Osteocyte (in vitro differentiated cells): ENCODE measurements at regions not wholly inside any gene's neighbourhood (a gene's known extent, or its start where the extent isn't known, plus 50 kb on each side); places are given as distances from the start of the nearest gene placed in this dataset.

Experiments
- DNase-seq: peaks from one replicate; pipeline ENCODE4 v3.0.0; 2021; ENCODE audit warnings: mixed read lengths; ENCODE audit not compliant: unreplicated experiment; ENCODE audit errors: extremely low spot score
- H3K27ac Mint-ChIP-seq: one replicate; pipeline ENCODE4 v1.8.0; 2021; ENCODE audit warnings: mild to moderate bottlenecking, mixed read lengths; ENCODE audit not compliant: unreplicated experiment
- H3K27me3 Mint-ChIP-seq: one replicate; pipeline ENCODE4 v1.8.0; 2021; ENCODE audit warnings: mixed read lengths; ENCODE audit not compliant: unreplicated experiment
- H3K36me3 Mint-ChIP-seq: one replicate; pipeline ENCODE4 v1.8.0; 2021; ENCODE audit warnings: mixed read lengths; ENCODE audit not compliant: unreplicated experiment
- H3K4me1 Mint-ChIP-seq: one replicate; pipeline ENCODE4 v1.8.0; 2021; ENCODE audit warnings: mixed read lengths; ENCODE audit not compliant: unreplicated experiment
- H3K4me3 Mint-ChIP-seq: one replicate; pipeline ENCODE4 v1.8.0; 2021; ENCODE audit warnings: mild to moderate bottlenecking, moderate library complexity, mixed read lengths; ENCODE audit not compliant: unreplicated experiment
- H3K9me3 Mint-ChIP-seq: one replicate; pipeline ENCODE4 v1.8.0; 2021; ENCODE audit warnings: mixed read lengths; ENCODE audit not compliant: unreplicated experiment
- TF ChIP-seq, protein P1 (sequence below): fragments of 200-600 bp; sonication (generic); IDR thresholded peaks from 2 replicates; pipeline ENCODE4 v1.5.0; 2021; ENCODE audit warnings: antibody characterized with exemption, mild to moderate bottlenecking, moderate library complexity

DNA sequence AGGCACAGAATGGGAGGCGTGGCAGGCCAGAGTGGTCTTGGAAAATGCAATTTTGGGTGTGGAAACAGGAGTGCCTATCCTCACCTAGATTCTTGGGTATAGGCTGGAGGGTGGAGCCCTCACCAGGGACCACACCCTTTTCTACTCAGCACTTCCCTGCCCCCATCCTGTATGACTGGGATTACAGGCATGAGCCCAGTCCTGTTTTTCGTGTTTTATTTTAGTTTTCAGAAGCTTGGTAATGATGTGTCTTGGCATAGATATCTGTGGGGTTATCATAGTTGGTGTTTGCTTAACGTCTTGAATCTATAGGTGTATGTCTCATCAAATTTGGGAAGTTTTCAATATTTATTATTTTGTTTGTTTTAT, 248.7 kb upstream of the CBLB start:
- Mint-ChIP-seq H3K9me3 (no peaks in the 10 kb centered on the region), H3K27me3 (no peaks in the 10 kb centered on the region)

GRCh38 chr3:106119614-106120082, 250.8 kb upstream of the CBLB start:
- TF ChIP-seq, protein P1, sequence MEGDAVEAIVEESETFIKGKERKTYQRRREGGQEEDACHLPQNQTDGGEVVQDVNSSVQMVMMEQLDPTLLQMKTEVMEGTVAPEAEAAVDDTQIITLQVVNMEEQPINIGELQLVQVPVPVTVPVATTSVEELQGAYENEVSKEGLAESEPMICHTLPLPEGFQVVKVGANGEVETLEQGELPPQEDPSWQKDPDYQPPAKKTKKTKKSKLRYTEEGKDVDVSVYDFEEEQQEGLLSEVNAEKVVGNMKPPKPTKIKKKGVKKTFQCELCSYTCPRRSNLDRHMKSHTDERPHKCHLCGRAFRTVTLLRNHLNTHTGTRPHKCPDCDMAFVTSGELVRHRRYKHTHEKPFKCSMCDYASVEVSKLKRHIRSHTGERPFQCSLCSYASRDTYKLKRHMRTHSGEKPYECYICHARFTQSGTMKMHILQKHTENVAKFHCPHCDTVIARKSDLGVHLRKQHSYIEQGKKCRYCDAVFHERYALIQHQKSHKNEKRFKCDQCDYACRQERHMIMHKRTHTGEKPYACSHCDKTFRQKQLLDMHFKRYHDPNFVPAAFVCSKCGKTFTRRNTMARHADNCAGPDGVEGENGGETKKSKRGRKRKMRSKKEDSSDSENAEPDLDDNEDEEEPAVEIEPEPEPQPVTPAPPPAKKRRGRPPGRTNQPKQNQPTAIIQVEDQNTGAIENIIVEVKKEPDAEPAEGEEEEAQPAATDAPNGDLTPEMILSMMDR, result no peak
- no peak for DNase-seq
- Mint-ChIP-seq H3K27ac (peak overlapping the region; percentile 14), H3K27me3 (no peaks in the 10 kb centered on the region), H3K4me1 (peaks cover 14% of the 10 kb centered on the region), H3K9me3 (no peaks in the 10 kb centered on the region), H3K36me3 (no peaks in the 10 kb centered on the region), H3K4me3 (no peak overlapping the region)

More for the DNA sequence above, 248.7 kb upstream of the CBLB start:
- H3K36me3 Mint-ChIP-seq, result no peaks in the 10 kb centered on the region
- TF ChIP-seq, protein P1, result no peak
- peaks cover 19% of the 10 kb centered on the region for H3K4me1 Mint-ChIP-seq
- no peak overlapping the region for H3K27ac Mint-ChIP-seq
- no peak overlapping the region for H3K4me3 Mint-ChIP-seq
- DNase-seq, result no peak

DNA sequence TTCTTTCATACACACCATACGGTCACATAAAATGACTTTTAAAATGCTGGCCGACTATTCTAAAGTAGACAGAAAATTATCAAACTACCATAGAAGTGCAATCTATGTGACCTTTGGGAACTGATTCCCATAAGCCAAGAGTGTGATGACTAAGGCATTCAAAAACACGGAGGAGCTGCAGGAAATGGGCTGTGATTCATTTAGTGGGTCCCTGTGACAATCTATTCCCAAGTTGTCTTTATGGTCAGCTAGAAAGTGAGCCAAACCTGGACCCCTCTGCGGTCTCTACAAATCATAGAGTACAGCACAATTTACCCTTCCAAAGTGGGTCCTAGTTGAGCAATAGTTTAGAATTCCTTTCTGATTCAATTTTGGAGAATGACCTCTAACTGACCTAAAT, 251.5 kb upstream of the CBLB start:
- no peak for DNase-seq
- no peak overlapping the region for H3K4me3 Mint-ChIP-seq

DNA sequence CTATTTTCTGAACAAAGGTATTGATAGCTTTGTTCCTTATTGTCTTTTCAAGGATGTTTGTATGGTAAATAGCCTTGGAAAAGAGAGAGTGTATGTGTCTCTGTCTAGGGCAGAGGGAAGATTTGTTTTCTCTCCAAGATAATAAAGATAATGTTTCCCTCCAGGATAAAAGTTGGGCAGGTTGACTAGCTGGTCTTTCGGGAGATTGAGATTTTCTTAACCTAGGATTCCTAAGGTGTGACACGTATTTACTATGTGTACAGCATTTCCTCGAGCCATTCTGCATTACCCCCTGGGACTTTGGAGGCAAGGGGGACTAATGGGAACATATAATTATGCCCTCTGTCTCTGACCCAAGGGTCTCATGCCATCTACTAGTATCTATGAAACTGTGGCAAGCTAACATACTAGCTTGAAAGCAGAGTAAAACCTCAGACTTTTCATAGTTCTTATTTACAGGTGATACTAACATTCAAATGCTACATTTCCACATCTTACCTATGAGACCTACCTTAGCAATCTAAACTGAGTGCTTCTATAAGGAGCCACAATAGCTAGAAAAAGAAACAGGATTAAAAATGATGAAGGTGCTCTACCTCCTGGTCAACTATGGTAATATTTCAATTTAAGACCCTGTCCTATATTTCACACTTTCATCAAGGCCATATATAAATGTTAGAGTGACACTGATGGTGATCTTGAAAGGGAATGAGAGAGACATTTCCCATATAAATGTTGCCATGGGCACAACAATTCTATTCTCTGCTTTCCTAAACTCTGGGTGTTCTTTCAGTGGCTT, 252.9 kb upstream of the CBLB start:
- Mint-ChIP-seq H3K9me3 (no peaks in the 10 kb centered on the region), H3K27me3 (no peaks in the 10 kb centered on the region), H3K4me1 (peaks cover 23% of the 10 kb centered on the region), H3K4me3 (no peak overlapping the region), H3K27ac (no peak overlapping the region), H3K36me3 (no peaks in the 10 kb centered on the region)
- DNase-seq, result no peak
- TF ChIP-seq, protein P1, result peak; percentile 19

More for the DNA sequence above, 251.5 kb upstream of the CBLB start:
- TF ChIP-seq, protein P1, result no peak
- H3K9me3 Mint-ChIP-seq, result no peaks in the 10 kb centered on the region
- H3K36me3 Mint-ChIP-seq, result no peaks in the 10 kb centered on the region
- no peak overlapping the region for H3K27ac Mint-ChIP-seq
- no peaks in the 10 kb centered on the region for H3K27me3 Mint-ChIP-seq
- H3K4me1 Mint-ChIP-seq, result peaks cover 12% of the 10 kb centered on the region

GRCh38 chr3:106124818-106125217, 256.0 kb upstream of the CBLB start:
- DNase-seq, result no peak
- Mint-ChIP-seq H3K27me3 (no peaks in the 10 kb centered on the region), H3K9me3 (no peaks in the 10 kb centered on the region), H3K36me3 (no peaks in the 10 kb centered on the region), H3K27ac (no peak overlapping the region), H3K4me1 (peaks cover 34% of the 10 kb centered on the region), H3K4me3 (no peak overlapping the region)
- TF ChIP-seq, protein P1, result no peak
